Activated T-cell treated with anti-CD3 and anti-CD28 coated beads, Interleukin-2, amount 50 U/mL, for 24 hours (primary cell): ENCODE measurements at regions not wholly inside any gene's neighbourhood (a gene's known extent, or its start where the extent isn't known, plus 50 kb on each side); places are given as distances from the start of the nearest gene placed in this dataset.

Source experiments
- DNase-seq: peaks from one replicate; pipeline ENCODE4 v3.0.0-alpha.2; 2020
- H3K27ac Mint-ChIP-seq: 2 replicates; pipeline ENCODE4 v1.8.0; 2020; ENCODE audit warnings: mild to moderate bottlenecking, mixed read lengths
- H3K27me3 Mint-ChIP-seq: 2 replicates; pipeline ENCODE4 v1.8.0; 2020; ENCODE audit warnings: mixed read lengths
- H3K36me3 Mint-ChIP-seq: 2 replicates; pipeline ENCODE4 v1.8.0; 2020; ENCODE audit warnings: low read depth, mixed read lengths
- H3K4me1 Mint-ChIP-seq: 2 replicates; pipeline ENCODE4 v1.8.0; 2020; ENCODE audit warnings: low read depth, mixed read lengths
- H3K4me3 Mint-ChIP-seq: 2 replicates; pipeline ENCODE4 v1.8.0; 2020; ENCODE audit warnings: mild to moderate bottlenecking, moderate library complexity, mixed read lengths
- H3K9me3 Mint-ChIP-seq: 2 replicates; pipeline ENCODE4 v1.8.0; 2020; ENCODE audit warnings: mixed read lengths

DNA sequence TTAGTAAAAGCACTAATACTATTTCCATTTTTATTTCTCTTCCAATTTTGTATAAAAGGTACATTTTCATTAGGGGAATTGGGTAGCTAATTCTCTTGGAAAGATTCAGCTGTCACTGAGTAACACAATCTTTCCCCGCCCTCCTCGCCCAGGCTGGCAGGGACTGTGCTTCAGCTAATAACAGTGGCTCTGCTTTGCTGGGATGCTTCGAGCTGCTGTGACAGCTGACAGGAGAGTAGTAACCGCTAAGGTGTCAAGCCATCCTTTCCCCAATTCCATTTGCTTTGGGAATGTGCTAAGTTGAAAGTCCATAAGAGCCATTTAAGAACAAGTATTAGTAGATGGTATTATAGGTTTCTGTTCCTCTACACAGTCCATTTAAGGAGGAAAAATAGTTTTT is 106.7 kb upstream of the NRIP1 start:
- Mint-ChIP-seq H3K4me1 (peaks cover 10% of the 10 kb centered on the region), H3K4me3 (no peak overlapping the region), H3K27ac (no peak overlapping the region), H3K36me3 (no peaks in the 10 kb centered on the region), H3K27me3 (peaks cover 5% of the 10 kb centered on the region), H3K9me3 (no peaks in the 10 kb centered on the region)
- DNase-seq: no peak

DNA sequence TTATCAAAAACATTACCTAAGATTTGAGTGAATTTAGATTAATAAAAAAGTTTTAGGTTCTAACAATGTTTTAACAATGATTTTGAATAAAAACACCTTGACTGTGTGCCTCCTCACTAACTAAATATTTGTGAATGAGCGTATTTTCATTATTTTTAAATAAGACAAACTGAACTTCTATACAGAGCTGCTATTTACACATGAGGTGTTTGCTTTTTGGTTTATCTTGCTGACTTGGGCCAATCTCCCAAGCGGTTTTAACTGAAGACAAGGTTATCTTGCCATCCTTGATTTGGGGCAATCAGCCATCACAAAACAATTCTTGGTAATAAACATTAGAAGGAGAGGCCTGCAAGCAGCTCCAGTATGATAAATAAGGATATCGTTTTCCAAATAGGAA is 108.2 kb upstream of the NRIP1 start:
- Mint-ChIP-seq H3K4me3 (no peak overlapping the region), H3K27me3 (peaks cover 3% of the 10 kb centered on the region), H3K9me3 (no peaks in the 10 kb centered on the region), H3K36me3 (no peaks in the 10 kb centered on the region), H3K4me1 (peaks cover 10% of the 10 kb centered on the region), H3K27ac (no peak overlapping the region)
- DNase-seq: no peak

DNA sequence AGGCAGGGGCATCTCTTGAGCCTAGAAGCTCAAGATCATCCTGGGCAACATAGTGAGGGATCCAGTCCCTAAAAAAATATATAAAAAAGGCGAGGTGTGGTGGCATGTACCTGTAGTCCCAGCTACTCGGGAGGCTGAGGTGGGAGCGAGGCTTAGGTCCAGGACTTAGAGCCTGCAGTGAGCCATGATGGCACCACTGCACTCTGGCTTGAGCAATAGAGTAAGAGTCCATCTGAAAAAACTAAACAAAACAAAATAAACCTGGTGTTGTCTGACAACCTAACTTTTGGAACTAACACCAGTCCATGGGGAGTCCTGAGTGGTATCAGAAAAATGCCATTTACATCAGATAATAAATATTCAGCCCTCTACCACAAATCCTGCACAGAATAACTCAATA is 110.1 kb upstream of the NRIP1 start:
- Mint-ChIP-seq H3K4me1 (peaks cover 10% of the 10 kb centered on the region), H3K9me3 (no peaks in the 10 kb centered on the region), H3K36me3 (no peaks in the 10 kb centered on the region), H3K4me3 (no peak overlapping the region), H3K27me3 (no peaks in the 10 kb centered on the region), H3K27ac (no peak overlapping the region)
- DNase-seq: no peak

DNA sequence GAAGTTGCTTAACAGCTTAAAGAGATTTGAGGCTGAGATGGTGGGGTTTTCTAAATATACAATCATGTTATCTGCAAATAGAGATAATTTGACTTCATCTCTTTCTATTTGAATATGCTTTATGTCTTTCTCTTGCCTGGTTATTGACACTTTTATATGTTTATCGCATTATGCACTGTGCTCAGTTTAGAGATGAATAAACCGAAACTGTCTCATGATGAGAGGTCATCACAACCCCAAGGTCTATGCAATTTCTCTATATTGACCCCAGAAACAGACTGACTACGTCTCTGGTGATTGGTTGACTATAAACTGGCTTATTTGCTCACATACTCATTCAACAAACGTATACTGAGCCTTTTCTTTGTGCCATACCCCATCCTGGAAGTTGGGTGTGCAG is 117.9 kb upstream of the NRIP1 start:
- Mint-ChIP-seq H3K36me3 (no peaks in the 10 kb centered on the region), H3K27me3 (no peaks in the 10 kb centered on the region)

DNA sequence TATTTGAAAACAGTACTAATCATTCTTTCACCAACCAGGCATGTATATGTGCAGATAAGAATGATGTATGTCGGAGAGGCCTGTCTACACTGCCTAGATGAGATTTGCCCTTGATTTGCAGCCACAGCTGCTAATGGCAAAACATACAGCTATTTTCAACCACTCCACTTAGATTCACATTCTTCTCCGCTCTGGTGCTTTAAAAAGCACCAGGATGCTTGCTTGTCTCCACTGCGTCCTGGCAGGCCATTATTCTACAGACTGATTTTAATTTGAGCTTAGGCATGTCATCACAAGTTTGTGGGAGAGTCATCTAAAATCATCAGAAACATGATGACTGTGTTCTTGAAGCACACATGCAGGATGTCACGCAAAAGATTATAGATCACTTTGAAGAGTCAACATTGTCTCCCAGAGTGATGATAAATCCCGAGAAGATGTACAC is 119.0 kb upstream of the NRIP1 start:
- no peaks in the 10 kb centered on the region for H3K27me3 Mint-ChIP-seq
- no peaks in the 10 kb centered on the region for H3K4me1 Mint-ChIP-seq
- no peak overlapping the region for H3K27ac Mint-ChIP-seq
- no peaks in the 10 kb centered on the region for H3K36me3 Mint-ChIP-seq
- H3K9me3 Mint-ChIP-seq: no peaks in the 10 kb centered on the region
- H3K4me3 Mint-ChIP-seq: no peak overlapping the region
- no peak for DNase-seq

More for the DNA sequence above, 117.9 kb upstream of the NRIP1 start:
- DNase-seq: no peak
- Mint-ChIP-seq H3K4me1 (no peaks in the 10 kb centered on the region), H3K27ac (no peak overlapping the region), H3K4me3 (no peak overlapping the region), H3K9me3 (no peaks in the 10 kb centered on the region)

DNA sequence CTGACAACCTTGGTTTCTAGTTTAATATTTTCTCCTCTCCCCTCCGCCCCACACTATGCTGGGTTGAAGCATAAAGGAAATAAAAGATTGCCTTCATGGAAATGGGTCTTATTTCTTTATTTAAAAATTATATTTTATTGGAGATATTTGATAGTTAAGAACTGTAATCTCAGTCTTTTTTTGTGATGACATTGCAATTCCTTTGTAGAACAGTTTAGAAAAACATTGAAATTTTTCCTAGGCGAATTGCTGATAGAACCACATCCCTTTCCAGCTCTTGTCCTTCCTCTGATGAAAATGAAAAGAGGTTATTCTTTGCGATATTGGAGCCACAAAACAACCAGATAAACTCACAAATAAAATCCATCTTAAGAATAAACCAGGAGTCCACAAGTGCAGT is 125.6 kb upstream of the NRIP1 start:
- Mint-ChIP-seq H3K36me3 (no peaks in the 10 kb centered on the region), H3K4me1 (no peaks in the 10 kb centered on the region), H3K27me3 (peaks cover 2% of the 10 kb centered on the region), H3K9me3 (no peaks in the 10 kb centered on the region), H3K4me3 (no peak overlapping the region), H3K27ac (no peak overlapping the region)
- no peak for DNase-seq

DNA sequence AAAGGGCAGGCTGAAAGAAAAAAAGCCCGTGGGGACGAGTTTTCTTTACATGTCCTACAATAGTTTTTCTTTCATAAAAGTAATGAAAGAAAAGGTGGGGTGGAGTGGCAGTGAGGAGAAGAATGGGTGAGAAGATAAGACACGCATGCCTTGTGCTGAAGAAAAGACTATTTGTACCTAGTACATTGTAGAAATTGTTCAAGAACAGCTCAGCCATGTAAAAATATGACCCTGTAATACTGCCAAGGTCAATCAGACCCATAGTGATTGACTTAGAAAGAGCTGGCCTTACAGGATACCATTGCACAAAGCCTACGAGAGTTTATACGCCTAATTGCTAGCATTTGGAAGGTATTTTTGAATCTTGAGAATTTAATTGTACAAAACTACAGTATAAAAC is 126.0 kb upstream of the NRIP1 start:
- H3K27ac Mint-ChIP-seq: no peak overlapping the region
- no peaks in the 10 kb centered on the region for H3K4me1 Mint-ChIP-seq
- no peaks in the 10 kb centered on the region for H3K9me3 Mint-ChIP-seq
- H3K36me3 Mint-ChIP-seq: no peaks in the 10 kb centered on the region
- no peak overlapping the region for H3K4me3 Mint-ChIP-seq
- no peak for DNase-seq
- peaks cover 2% of the 10 kb centered on the region for H3K27me3 Mint-ChIP-seq

DNA sequence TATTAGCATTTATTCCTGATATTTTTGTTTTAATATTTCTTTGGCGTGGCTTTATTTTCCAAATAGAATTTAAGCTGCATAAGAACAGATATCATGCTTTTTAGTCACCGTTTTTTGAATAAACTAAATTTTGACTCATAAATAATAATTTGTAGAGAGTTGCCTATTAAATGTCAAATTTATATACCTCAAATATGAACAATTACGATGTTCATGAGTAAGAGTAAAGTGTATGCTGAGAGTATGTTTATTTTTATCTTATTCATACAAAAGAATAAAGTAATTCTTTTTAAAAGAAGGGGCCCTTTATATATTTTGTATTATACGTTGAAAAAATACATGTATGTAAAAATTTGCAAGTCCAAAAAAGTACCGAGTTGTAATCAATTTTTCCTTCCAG is 126.5 kb upstream of the NRIP1 start:
- Mint-ChIP-seq H3K36me3 (no peaks in the 10 kb centered on the region), H3K4me1 (no peaks in the 10 kb centered on the region), H3K4me3 (no peak overlapping the region), H3K27me3 (peaks cover 2% of the 10 kb centered on the region), H3K9me3 (no peaks in the 10 kb centered on the region), H3K27ac (no peak overlapping the region)
- no peak for DNase-seq

DNA sequence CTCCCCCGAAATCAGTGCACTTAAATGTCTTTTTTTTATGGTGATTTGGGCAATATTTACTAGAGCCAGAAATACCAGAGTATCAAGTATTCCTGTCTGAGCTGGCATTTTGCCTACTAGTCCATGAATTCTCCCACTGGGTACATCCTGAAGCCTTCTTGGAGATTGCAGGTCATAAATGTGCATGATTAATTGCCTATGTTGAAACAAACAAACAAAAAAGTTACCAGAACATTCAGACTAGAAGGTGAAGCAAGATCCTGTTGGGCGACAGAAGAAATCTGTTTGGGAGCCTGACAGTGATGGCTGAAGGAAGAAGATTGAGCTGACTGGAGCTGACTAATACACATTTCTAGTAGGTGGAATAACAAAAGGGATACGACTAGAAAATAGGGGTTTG is 127.4 kb upstream of the NRIP1 start:
- H3K27me3 Mint-ChIP-seq: peaks cover 2% of the 10 kb centered on the region
- DNase-seq: no peak
- H3K36me3 Mint-ChIP-seq: no peaks in the 10 kb centered on the region
- H3K4me1 Mint-ChIP-seq: no peaks in the 10 kb centered on the region
- H3K27ac Mint-ChIP-seq: no peak overlapping the region
- no peak overlapping the region for H3K4me3 Mint-ChIP-seq
- H3K9me3 Mint-ChIP-seq: no peaks in the 10 kb centered on the region

DNA sequence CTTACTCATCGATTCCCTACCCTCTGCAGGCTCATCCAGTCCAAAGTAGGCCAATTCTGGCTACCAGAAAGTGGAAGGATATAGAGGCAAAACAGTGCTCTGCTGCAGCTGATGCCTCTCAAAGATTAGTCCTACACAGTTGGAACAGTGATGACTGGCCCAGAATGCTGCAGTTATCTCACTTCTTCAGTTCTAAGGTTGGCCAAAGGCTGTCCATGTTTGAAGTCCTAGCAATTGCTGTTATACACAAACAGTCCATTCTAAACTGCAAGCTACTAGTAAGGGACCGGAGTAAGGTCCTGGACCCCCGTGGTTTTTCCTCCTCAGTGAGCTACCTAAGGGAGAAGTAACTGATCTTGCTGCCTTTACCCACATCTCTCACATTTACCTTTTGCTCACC is 129.1 kb upstream of the NRIP1 start:
- Mint-ChIP-seq H3K36me3 (no peaks in the 10 kb centered on the region), H3K27ac (no peak overlapping the region), H3K4me1 (no peaks in the 10 kb centered on the region), H3K27me3 (peaks cover 2% of the 10 kb centered on the region), H3K4me3 (no peak overlapping the region), H3K9me3 (no peaks in the 10 kb centered on the region)
- no peak for DNase-seq

DNA sequence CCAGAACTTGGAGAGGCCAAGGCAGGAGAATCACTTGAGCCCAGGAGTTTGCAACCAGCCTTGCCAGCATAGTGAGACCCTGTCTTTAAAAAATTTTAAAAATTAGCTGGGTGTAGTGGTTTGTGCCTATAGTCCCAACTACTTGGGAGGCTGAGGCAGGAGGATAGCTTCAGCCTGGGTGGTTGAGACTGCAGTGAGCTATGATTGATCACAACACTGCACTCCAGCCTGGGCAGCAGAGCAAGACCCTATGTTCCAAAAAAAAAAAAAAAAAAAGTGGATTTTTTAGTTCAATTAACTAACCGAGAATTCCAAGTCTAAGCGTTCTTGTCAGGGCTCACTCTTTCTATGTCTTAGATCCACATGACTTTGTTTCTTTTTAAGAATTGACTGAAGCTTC is 130.3 kb upstream of the NRIP1 start:
- no peak for DNase-seq
- Mint-ChIP-seq H3K27ac (no peak overlapping the region), H3K4me3 (no peak overlapping the region), H3K4me1 (no peaks in the 10 kb centered on the region), H3K36me3 (no peaks in the 10 kb centered on the region), H3K27me3 (peaks cover 2% of the 10 kb centered on the region), H3K9me3 (no peaks in the 10 kb centered on the region)

DNA sequence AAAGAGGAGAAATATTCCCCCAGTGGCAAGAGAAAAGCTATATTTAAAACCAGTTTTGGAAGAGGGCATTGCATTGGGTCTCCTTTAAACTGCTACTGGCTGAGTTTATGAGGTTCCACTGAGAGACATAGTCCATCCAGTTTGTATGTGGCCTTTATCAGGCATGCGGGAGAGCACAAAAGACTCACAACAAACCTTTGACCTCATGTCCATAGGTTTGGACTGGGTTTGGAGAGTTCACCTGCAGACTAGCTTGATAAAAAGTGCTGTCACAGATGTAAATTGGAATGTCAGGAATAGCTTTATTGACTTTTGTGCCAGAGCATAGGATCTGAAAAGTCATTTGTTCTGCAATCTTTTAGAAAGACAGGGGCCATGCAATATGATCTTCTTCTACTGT is 131.0 kb upstream of the NRIP1 start:
- no peaks in the 10 kb centered on the region for H3K36me3 Mint-ChIP-seq
- no peaks in the 10 kb centered on the region for H3K4me1 Mint-ChIP-seq
- no peaks in the 10 kb centered on the region for H3K9me3 Mint-ChIP-seq
- H3K27me3 Mint-ChIP-seq: peaks cover 2% of the 10 kb centered on the region
- DNase-seq: no peak
- no peak overlapping the region for H3K4me3 Mint-ChIP-seq
- H3K27ac Mint-ChIP-seq: no peak overlapping the region

DNA sequence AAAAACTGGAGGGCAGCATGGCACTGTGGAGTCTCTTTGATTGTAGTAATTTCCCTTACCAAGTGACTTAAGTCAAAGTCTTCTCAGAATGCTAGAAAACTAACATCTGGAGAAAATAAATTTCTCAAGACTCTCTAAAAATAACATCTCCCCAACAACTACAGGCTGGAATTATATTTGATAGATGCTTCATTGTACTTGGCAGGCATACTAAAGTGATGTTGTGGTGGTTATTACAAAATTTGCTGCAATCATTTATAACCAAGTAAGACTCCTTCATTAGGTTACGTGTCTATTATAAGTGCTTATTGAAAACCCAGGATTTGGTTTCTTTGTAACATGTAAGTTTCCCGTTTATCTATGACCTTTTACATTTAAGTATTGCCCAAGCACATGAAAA is 132.9 kb upstream of the NRIP1 start:
- Mint-ChIP-seq H3K27ac (no peak overlapping the region), H3K4me1 (no peaks in the 10 kb centered on the region), H3K27me3 (no peaks in the 10 kb centered on the region), H3K36me3 (no peaks in the 10 kb centered on the region), H3K4me3 (no peak overlapping the region), H3K9me3 (no peaks in the 10 kb centered on the region)
- no peak for DNase-seq

DNA sequence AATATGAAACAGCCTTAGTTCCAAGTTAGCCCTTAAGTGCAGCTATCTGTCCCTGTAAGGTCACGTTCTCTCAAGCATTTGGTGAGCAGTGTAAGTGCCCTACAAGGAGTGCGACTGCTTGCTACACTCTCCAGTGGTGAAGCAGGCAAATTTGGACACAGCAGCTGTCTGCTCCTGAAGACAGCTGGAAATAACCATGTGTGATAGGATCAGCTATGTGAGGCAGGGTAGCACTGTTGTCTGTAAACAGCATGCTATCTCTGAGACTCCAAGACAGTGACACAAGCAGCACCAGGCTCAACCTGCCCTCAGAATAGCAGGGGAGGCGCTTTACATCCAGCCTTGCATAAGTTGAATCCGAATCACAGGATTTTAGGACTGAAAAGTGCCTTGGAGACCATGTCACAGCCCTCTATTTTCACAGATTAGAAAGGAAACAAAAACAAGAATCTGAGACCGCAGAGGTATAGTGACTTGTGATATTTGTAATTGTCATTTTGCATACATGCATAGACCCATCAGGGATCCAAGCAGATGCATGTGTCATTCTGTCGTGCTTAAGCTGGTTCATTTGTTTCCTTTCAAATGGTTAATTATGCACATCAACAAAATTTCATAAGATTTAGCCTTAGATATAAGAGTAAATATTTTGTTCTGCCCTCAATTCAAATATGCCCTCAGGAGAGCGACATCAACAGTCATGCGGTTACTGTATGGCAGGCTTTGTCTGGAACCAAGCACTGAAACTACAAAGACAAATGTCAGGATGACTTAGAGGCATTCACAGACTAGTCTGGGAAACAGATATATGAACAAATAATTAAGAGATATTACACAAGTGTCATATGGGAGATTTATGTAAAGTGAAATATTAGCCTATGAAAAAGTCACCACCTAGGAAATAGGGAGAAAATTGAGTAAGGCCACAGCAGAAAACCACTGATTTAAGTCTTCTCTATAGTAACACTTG is 134.9 kb upstream of the NRIP1 start:
- Mint-ChIP-seq H3K9me3 (no peaks in the 10 kb centered on the region), H3K27ac (no peak overlapping the region), H3K4me1 (no peaks in the 10 kb centered on the region), H3K4me3 (no peak overlapping the region), H3K36me3 (no peaks in the 10 kb centered on the region), H3K27me3 (peaks cover under 1% of the 10 kb centered on the region)
- DNase-seq: no peak

DNA sequence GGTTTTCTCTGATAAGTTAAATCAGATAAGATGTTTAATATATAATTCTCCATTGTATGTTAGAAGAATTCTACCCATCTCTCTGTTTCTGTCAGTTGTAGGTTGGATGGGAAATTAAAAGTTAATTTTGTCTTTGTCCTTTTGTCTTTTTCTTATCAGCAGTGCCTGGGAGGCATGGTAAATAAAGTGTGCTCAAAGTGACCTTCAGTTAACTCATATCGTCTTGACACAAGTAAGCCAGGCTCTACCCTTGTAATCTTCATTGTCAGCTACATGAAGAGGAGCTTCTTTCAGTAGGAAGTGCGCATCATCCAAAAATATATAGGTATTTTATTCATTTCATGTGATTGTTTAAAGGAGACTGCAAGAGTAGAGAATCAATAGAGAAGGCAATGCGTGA is 138.9 kb upstream of the NRIP1 start:
- no peak for DNase-seq
- Mint-ChIP-seq H3K9me3 (no peaks in the 10 kb centered on the region), H3K27me3 (peaks cover 14% of the 10 kb centered on the region), H3K4me3 (no peak overlapping the region), H3K27ac (no peak overlapping the region), H3K4me1 (no peaks in the 10 kb centered on the region), H3K36me3 (no peaks in the 10 kb centered on the region)
